ENCODE measurements at regions not wholly inside any gene's neighbourhood (a gene's known extent, or its start where the extent isn't known, plus 50 kb on each side); places are given as distances from the start of the nearest gene placed in this dataset.

DNA sequence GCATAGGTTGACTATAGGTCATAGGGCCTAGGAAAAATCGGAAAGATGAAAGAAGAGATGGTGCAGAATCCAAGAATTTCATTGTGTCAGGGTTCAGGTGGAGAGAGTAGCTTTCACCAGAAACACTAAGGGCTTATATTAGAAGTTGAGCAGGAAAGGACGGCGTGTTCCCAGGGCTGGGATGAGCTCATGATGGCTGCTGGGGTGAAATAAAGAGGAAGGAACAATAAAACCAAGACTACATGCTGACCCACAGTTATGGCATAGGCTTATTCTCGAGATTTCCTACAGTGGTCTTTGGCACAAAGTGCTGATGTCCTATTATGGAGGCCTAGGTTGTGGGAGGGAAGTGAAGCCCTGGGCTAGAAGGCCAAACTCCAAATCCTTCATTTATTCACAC, 195.8 kb downstream of the PTEN start:
- no peak for DNase-seq (ENCODE audit: low read depth)

DNA sequence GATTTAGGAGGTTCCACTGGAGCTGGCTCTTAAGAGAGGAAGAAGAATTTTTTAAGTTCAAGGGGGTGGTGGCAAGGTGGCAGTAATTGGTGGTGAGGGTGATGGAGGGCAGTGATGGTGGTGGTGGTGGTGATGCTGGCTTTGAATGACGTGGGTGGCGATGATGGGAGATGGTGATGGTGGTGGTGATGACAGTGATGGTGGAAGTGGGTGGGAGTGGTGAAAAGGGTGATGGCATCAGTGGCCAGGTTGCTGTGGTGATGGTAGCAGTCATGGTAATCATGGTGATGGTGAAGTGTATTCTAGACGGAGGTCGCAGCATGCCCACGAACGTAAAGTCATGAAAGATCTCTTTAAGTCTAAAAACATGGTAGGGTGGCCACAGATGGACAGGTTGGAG, 197.3 kb downstream of the PTEN start:
- no peak for DNase-seq (ENCODE audit: low read depth)

DNA sequence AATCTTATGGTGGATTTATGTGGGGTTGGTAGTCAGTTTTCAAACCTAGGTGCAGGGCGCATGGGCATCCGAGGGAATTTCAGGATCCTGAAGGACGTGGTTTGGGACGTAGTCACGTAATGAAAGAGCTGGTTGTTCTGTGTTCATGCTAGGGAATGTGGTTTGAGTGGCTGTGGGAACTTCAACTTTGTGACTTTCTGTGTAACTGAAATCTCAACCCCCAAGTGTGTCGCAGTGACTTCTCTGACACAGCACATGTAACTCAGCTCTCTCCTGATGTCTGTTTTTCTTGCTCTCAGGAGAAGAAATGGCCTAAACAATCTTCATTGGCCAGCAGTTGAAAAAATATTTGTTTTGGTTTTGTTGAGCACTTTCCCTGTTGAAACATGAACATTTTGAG, 199.0 kb downstream of the PTEN start:
- DNase-seq (ENCODE audit: low read depth) = no peak

DNA sequence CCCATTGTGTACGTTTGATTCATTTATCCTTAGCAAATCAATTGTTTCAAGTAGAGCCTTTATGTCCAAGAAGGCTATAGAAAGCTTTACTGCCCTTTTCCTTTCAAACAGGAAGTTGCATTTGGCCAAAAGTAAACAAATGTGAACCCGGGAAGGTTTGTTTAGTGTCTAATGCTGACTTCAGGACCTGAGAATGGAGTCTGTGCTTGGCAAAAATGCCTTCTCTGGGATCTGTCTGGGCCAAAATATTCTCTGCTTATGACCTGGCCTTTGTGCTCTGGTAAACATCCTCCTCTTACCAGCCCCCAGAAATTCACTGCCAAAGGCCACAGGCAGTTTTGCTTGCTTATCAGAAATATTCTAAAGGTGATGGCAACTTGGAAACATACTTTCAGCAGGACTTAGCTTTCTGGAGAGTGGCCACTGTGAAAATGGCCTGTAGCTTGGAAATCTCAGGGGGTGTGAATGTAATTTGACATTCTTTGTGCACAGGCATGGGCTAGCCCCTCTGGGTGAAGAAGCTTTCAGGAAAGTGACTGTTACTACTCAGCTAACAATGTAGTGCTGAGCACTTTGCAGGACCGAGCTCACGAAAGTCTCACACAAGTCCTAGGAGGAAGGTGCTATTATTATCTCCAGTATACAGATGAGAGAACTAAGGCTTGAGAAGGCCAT, 199.5 kb downstream of the PTEN start:
- DNase-seq (ENCODE audit: low read depth) = no peak

DNA sequence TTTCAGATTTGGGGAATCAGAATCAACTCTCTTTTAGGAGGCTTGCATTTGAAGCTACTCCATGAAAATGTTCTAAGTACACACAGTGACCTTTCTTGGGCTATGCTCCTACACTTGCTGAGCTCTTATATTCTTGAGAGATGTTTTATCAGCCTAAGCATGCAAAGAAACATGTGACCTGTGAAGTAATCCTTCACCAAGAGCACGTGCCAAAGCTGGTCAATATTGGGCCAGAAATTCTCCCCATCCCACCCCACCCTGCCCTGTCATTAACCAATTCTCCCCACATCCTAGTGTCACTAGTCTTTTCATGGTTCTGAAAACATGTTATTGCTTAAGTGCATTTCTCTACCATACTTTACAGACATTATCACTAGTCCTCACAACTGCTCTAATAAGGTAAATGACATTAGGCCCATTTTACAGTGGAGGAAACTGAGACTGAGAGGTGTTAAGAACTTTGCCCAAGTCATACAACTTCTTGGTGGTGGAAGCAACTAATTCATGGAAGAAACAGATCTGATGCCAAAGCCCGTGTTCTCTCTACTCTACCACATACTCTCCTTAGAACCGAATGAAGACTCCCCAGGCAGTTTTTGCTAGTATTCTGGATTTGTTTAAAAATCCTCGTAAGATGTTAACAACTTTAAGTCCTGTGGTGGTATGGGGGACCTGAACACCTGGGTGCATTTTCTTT, 200.6 kb downstream of the PTEN start:
- no peak for DNase-seq (ENCODE audit: low read depth)

DNA sequence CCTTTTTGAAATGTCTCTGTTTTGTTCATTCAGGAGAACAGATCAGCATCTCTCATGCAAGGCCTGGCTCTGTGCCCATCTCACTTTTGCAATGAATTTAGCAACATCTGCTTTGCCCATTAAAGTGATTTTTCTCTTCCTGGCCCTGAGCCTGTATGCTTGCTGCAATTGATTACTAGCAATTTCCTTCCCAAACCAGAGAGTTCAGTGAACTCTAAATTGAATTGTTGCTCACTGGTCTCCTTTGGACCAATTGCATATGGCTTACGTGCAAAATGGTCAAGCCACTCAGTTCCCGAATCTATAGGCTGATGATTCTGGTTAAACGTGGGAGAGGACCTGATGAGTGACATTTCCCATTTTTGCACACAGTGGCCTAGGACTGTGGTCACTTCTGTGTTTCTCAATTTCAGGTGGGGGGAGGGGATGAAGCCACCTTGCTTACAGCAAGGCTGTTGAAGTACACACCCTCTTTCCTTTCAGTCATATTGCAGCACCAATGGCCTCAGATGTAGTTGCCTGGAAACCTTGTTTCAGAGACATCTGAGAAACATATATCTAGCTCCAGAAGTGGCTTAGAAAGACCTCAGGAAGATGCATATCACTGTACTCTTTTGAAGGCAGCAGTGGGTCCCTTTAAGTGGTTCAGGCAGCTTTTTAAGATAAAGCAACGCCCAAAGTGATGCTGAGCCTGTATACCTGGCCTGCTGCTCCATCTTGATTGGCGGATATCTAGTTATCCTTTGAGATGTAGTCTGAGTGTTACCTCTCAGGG, 201.4 kb downstream of the PTEN start:
- peak; percentile 60 for DNase-seq (ENCODE audit: low read depth)

DNA sequence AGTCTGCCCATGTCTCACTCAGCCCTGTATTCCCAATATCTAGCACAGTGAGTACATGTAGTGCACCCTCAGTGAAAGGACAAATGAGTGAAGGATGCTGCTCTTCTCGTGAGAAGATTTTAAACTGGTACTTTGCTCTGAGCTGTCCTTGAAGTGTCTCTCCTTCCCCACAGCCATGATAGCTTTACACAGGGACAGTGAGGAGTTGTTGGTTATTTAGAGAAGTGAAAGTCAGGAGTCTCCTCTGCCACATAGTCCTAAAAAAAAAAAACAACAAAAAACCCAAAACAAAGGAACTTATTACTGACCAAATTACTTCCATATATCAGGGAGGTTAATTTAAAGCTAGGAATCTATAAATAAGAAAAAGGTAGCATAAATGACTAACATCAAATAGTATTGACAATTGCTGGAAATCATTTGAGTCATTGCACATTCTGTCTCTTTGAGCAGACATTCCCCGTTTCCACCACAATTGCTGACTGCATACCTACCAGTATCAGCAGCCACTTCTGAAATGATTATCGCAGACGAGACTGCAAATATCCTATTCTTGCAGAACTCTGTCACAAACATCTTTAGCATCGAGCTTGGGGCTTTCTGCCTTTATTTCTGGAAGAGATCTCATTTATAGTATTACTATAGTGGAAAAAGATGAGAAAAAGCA, 202.1 kb downstream of the PTEN start:
- DNase-seq (ENCODE audit: low read depth) = no peak

DNA sequence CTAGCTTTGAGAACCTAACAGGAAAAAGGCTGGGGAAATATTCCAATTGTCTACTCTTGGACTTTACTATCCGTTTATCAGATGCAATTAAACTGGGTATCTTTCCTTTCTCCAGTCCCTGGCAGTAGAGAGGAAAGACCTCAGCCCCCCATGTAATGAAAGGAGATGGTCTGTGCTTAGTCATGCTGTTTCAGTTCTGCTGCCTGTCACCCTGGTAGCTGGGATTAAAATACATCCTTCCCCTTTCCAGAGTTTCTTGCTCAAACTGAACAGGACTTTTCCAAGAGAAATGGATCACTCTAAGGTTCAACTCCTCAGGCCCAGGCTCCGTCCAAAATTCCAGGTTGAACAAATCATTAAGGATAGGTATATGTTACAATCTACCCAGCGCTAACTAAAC, 202.9 kb downstream of the PTEN start:
- DNase-seq (ENCODE audit: low read depth) = no peak

DNA sequence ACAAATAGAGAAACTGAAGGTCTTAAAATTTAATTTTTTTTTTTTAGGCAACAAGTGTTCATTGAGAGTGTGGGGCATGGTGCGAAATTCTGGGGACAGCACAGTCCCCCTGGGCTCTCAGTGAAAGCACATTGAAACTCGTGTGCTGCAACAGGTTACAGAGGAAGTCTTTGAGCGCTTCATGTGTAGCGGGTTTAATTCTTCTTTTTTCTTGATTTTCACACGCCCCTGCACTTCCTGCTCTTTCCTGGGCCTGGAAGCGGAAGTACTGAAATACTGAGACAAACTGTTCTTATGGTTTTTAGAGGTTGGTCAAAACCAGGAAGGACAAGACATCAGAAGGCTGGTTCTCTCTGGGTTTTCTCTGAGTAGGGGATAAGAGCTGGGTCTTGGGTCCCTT, 203.5 kb downstream of the PTEN start:
- no peak for DNase-seq (ENCODE audit: low read depth)

DNA sequence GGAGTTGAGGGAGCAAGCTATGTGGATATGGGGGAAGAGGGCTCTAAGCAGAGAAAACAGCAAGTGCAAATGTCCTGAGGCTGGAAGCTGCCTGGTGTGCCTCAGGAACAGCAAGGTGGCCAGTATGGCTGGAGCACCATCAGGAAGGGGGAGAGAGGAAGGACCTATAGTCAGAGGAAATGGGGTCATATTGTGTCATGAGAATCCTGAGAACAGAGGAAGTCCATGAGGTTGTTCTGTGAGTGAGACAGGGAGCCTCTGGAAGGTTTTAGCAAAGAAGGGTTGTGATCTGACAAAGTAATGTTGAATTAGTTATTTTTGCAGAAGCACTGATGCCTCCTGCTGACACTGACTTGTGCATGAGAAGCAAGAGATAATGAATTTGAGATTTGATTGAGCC, 204.3 kb downstream of the PTEN start:
- DNase-seq (ENCODE audit: low read depth) = no peak

DNA sequence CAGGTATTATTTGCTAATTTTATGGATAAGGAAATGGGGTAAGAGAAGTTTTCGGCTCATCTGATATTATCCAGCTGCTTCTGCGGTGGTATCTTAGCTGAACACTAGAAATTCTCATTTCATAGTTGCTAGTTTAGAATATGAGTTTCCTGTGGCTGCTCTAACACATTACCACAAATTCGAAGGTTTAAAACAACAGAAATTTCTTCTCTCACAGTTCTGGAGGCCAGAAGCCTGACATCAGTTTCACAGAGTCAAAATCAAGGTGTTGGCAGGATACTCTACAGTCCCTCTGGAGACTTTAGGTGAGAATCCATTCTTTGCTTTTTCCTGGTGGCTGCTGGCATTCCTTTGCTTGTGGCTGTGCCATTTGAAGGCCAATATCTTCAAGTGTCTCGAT, 205.9 kb downstream of the PTEN start:
- DNase-seq (ENCODE audit: low read depth) = no peak

DNA sequence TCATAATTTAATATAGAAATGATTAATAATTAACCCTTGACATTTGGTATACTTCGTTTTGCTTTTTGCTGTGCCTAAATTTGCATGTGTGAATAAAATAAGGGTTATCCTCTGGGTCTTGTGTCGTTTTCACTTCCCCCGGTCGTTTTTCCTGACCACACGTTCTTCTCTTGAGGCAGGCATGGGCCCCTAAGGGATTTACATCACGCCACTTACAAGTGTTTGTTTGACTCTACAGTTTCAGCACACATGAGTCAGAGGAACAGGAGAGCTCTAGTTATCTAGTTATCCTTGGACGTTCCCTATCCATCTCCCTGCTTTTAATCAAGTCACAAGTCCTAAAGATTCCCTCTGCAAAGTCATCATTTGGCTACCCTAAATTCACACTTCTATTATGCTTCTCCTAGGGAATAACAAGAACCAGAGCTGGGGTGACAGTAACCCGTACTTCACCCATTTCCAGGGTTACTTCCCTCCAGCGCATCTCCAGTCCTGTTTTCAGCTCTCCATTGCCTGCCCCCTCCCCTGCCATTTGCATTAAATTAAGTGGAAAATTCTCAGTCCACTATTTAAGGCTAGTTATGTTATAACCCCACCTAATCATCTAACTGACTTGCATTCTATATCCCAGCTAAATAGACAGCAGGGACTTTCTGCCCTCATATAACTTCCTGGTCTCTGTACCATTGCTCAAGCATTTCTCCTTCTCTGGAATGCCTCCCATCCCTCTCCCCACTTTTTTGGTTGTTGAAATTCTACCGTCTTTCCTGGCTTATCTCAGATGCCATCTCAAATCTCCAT, 206.9 kb downstream of the PTEN start:
- DNase-seq (ENCODE audit: low read depth) = no peak

DNA sequence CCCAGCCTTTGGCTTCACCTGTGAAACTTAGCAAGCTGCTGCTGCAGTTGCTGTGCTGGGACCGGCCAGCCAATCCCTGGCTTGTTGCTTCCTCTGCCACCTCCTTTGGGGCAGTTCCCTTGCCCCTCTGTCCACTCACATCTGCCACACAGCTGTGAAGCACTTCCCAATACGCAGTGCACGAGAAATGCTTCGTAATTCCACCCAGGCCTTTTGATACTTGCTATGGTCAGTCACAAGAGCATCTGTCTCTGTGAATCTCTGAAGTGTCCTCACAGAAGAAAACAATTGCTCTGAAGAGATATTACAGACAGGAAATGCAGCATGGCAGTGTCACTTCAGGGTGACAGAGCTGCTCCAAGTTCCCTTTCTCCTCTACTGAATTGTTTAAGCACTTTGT, 208.5 kb downstream of the PTEN start:
- DNase-seq (ENCODE audit: low read depth) = no peak

DNA sequence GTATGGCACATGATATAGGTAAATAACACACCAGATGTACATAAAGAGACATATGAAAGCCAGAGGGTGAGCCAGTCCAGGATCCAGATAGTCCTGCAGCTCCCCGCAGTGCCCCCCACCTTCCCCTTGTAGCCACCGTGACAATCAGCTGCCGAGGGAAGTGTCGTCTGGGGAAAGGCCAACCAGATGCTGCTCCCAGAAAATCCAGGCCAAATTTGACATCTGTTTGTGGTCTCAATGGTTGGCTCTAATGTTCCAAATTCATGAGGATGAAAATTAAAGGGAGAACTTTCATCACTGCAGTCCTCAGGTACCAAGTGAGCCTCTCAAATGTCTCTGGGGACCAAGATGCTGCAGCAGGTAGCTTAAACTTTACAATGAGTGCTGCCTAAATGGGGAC, 210.3 kb downstream of the PTEN start:
- DNase-seq (ENCODE audit: low read depth) = no peak

DNA sequence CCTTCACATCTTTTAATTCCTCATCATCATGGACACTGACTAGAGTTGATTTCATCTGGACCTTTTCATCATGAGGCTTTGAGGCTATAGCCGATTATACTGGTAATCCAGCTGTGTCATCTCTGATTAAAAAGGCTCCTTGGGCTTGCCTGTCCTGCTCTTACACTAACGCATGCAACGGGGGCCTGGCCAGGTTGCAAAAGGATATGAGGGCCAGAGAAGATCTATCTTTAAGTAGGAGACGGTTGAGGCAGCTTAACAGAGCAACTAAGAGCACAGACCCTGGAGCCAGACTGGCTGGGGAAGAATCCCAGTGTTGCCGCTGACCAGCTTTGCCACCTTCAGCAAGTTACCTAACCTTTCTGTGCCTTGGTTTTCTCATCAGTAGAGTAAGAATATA, 211.5 kb downstream of the PTEN start:
- no peak for DNase-seq (ENCODE audit: low read depth)

DNA sequence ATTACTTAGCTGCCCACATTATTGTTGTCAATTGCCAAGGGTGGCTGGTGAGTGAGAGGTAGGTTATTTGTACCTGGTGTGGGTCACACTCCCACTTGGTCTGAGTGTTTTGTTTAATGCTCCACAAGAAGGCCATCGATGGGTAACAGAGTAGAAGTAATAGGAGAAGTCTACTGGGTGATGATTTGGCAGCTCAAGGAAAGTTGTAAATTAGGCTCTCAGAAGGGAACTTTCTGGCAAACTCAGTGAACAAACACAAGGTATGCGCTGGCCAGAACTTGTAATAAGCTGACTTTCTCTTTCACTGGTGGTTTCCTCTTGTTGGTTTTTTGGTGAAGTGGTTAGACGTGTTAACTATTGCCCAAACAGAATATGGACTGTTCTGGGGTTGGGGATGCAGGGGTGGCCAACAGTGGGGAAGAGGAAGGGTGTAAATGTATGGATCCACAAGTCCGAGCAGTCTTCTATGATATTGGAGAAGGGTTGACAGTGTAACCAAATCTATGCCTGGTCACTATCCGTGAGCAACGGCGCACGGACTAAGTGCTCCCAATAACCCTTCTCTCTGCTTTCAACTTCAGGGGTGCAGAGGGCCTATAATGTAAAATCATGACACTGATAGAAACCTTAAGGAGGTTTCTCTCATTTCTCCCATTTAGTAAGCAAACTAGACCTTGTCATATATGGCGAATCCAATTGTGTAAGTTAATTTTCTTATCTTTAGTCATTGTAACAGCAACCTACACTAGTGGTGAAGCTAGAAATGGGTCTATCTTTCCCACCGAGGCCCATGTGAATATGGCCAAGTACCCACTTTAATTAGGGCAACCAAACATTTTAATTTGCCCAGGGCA, 212.8 kb downstream of the PTEN start:
- DNase-seq (ENCODE audit: low read depth) = no peak

DNA sequence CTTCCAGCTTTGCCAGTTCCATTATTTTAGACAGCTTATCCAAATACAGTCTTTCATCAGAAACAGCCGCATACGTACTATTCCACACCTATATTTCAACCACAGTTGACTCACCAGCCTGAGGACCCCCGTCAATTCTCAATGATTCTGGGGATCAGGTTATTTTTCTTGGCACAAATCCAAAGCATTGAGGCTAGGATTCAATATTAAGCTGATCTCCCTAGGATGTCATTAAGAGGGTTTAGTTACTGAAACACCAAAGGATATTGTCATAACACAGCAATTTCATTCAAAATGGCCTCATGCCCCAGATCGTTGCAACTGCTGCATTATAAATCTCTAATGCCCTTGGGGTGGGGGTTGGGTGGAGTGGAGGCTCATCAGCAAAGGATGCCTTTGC, 214.6 kb downstream of the PTEN start:
- no peak for DNase-seq (ENCODE audit: low read depth)

DNA sequence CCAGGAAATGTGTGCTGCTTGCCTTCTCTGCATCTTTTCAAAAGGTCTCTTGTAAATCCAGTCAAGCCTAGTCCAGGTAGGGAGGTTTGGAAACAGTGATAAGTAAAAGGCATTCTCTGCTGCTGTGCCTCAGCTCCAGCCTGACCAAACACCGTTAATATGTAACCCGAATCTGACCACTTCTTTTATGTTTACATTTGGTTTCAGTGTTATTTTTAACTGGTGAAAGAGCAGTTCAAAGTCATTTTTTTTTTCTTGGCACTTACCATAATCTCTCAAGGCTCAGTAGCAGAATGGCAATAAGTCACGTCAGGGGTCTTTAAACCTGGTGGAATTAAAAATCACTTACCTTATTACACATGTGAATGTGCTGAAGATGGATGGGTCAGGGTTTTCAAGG, 216.8 kb downstream of the PTEN start:
- no peak for DNase-seq (ENCODE audit: low read depth)

DNA sequence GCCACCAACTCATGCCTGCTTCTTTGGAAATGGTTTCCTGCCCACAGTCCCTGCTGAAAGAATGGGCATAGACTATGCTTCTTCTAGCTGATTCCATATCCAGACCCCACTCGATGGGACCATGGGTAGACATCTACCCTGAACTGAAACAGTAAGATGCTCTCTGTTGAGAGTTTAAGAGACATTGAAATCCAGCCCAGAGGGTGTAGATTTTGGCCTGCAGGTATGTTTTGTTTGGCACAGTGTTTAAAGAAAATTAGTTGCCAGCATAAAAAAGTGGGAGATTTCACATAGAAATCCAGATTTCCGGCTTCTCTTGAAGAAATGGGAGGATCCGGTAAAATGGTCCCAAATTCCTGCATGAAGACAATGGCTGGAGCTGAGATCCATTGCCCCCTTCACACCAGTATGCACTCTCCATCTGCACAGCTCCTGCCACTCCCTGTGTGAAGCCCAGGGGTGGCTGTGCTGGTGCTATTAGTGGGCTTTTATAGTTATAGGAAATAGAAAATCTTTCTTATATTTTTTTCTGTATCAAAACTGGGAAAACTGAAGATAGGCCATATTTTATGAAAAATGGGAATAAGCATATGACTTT, 218.1 kb downstream of the PTEN start:
- no peak for DNase-seq (ENCODE audit: low read depth)

DNA sequence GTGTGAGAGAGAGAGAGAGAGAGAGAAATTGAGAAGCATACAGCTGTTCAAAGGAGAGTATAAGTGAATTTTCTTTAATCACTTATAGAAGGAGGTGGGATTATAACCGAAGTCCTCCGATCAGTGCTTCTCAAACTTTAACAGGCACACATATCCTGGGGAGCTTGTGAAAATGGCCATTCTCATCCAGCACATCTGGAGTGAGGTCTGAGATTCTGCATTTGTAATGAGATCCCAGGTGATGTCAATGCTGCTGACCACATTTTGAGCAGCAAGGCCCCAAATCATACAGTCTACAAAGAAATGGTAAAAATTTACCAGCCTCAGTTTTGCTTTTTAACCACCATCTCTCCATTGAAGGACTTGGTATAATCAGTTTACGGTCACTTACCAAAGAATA, 219.0 kb downstream of the PTEN start:
- no peak for DNase-seq (ENCODE audit: low read depth)
